IMR-90 (cell line): ENCODE measurements at regions not wholly inside any gene's neighbourhood (a gene's known extent, or its start where the extent isn't known, plus 50 kb on each side); places are given as distances from the start of the nearest gene placed in this dataset.

Experiments used
- ATAC-seq: fragments of 200-7000 bp; cut with Tn5 transposase; 2 replicates; pipeline ENCODE4 v1.9.1; 2020; ENCODE audit warnings: low read depth, mild to moderate bottlenecking, moderate library complexity
- BruUV-seq: library from RNA; stranded (reverse); fragments of 400-500 nt; replicated peaks from 2 replicates; lab custom pipeline; 2021; lab: Mats Ljungman, UMichigan
- CTCF ChIA-PET: fragments of 300-600 bp; formaldehyde crosslinking; extraction: SDS; loops from one replicate; lab custom pipeline; 2021; ENCODE audit warnings: antibody characterized with exemption; lab: Yijun Ruan, JAX
- POLR2A ChIA-PET: fragments of 300-600 bp; sonication (Branson Sonifier 250); formaldehyde crosslinking; loops from one replicate; lab custom pipeline; 2022; ENCODE audit warnings: antibody characterized with exemption; ENCODE audit not compliant: unreplicated experiment; lab: Charles Lee
- DNase-seq: peaks from one replicate; pipeline ENCODE4 v3.0.0; 2013
- H2AFZ ChIP-seq: replicated peaks from 2 replicates; pipeline ENCODE3; 2013; ENCODE audit warnings: low read length, mild to moderate bottlenecking; ENCODE audit not compliant: poor library complexity
- H2AK5ac ChIP-seq: 2 replicates; pipeline ENCODE4 v1.6.1; 2013; ENCODE audit warnings: low read depth, low read length, inconsistent platforms
- H2AK9ac ChIP-seq: replicated peaks from 2 replicates; pipeline ENCODE3; 2013; ENCODE audit warnings: mild to moderate bottlenecking, low read depth, low read length, moderate library complexity; ENCODE audit not compliant: poor library complexity
- H2BK120ac ChIP-seq: 2 replicates; pipeline ENCODE4 v1.6.1; 2013; ENCODE audit warnings: low read depth, low read length, inconsistent platforms
- H2BK15ac ChIP-seq: 3 replicates; pipeline ENCODE4 v1.6.1; 2013; ENCODE audit warnings: low read depth, low read length, inconsistent platforms
- H2BK20ac ChIP-seq: 2 replicates; pipeline ENCODE4 v1.6.1; 2013; ENCODE audit warnings: low read depth, mild to moderate bottlenecking, inconsistent platforms, low read length, moderate library complexity
- H2BK5ac ChIP-seq: 2 replicates; pipeline ENCODE4 v1.6.1; 2013; ENCODE audit warnings: mild to moderate bottlenecking, low read depth, low read length, inconsistent platforms; ENCODE audit not compliant: poor library complexity, severe bottlenecking
- H3K14ac ChIP-seq: replicated peaks from 2 replicates; pipeline ENCODE4 v1.6.1; 2013; ENCODE audit warnings: low read depth, low read length, inconsistent platforms
- H3K18ac ChIP-seq: 2 replicates; pipeline ENCODE4 v1.6.1; 2013; ENCODE audit warnings: low read depth, low read length, control low read depth
- H3K23ac ChIP-seq: 2 replicates; pipeline ENCODE4 v1.6.1; 2013; ENCODE audit warnings: low read depth, low read length, inconsistent platforms
- H3K27ac ChIP-seq: 2 replicates; pipeline ENCODE4 v1.5.1; 2013; ENCODE audit warnings: mild to moderate bottlenecking, control low read depth, low read length; ENCODE audit not compliant: insufficient read depth
- H3K27me3 ChIP-seq: 2 replicates; pipeline ENCODE4 v1.6.1; 2013; ENCODE audit warnings: low read length; ENCODE audit not compliant: control insufficient read depth, insufficient read depth
- H3K36me3 ChIP-seq: 2 replicates; pipeline ENCODE4 v1.6.1; 2013; ENCODE audit warnings: low read length, mixed read lengths; ENCODE audit not compliant: control insufficient read depth, insufficient read depth
- H3K4ac ChIP-seq: 2 replicates; pipeline ENCODE4 v1.6.1; 2013; ENCODE audit warnings: low read depth, low read length, inconsistent platforms
- H3K4me1 ChIP-seq: 2 replicates; pipeline ENCODE4 v1.6.1; 2013; ENCODE audit warnings: low read length, mixed read lengths; ENCODE audit not compliant: control insufficient read depth, insufficient read depth
- H3K4me2 ChIP-seq: 2 replicates; pipeline ENCODE4 v1.6.1; 2013; ENCODE audit warnings: low read depth, mild to moderate bottlenecking, control low read depth, low read length, moderate library complexity
- H3K4me3 ChIP-seq: 2 replicates; pipeline ENCODE4 v1.5.1; 2013; ENCODE audit warnings: low read depth, mild to moderate bottlenecking, control low read depth, low read length, moderate library complexity; ENCODE audit not compliant: insufficient read depth
- H3K56ac ChIP-seq: 2 replicates; pipeline ENCODE4 v1.6.1; 2013; ENCODE audit warnings: low read length, inconsistent platforms; ENCODE audit not compliant: insufficient read depth; ENCODE audit errors: extremely low read depth
- H3K79me1 ChIP-seq, 2 experiments: 2 replicates each; pipeline ENCODE4 v1.6.1; 2013; ENCODE audit warnings: low read length in 2 of 2, inconsistent platforms in 1 of 2, low read depth in 1 of 2
- H3K9ac ChIP-seq: 2 replicates; pipeline ENCODE4 v1.6.1; 2013; ENCODE audit warnings: low read depth, low read length, control low read depth
- H3K9me1 ChIP-seq: 2 replicates; pipeline ENCODE4 v1.6.1; 2013; ENCODE audit warnings: low read length, inconsistent platforms; ENCODE audit not compliant: insufficient read depth
- H3K9me3 ChIP-seq: 2 replicates; pipeline ENCODE4 v1.6.1; 2013; ENCODE audit warnings: low read length; ENCODE audit not compliant: control insufficient read depth, insufficient read depth
- H4K20me1 ChIP-seq: 2 replicates; pipeline ENCODE4 v1.6.1; 2013; ENCODE audit warnings: low read length, inconsistent platforms; ENCODE audit not compliant: insufficient read depth
- H4K5ac ChIP-seq: 2 replicates; pipeline ENCODE4 v1.6.1; 2013; ENCODE audit warnings: mild to moderate bottlenecking, low read depth, low read length, control low read depth
- H4K8ac ChIP-seq, 2 experiments: 2 replicates each; pipeline ENCODE4 v1.6.1; 2013; ENCODE audit warnings: low read depth in 2 of 2, low read length in 2 of 2, control low read depth in 1 of 2, inconsistent platforms in 1 of 2
- H4K91ac ChIP-seq: 2 replicates; pipeline ENCODE4 v1.6.1; 2013; ENCODE audit warnings: low read depth, low read length, inconsistent platforms; ENCODE audit not compliant: insufficient read depth
- BHLHE40 ChIP-seq: fragments of 150-350 bp; IDR thresholded peaks from 2 replicates; pipeline ENCODE4 v1.6.1; 2016; ENCODE audit warnings: mild to moderate bottlenecking, low read depth, low read length
- CEBPB ChIP-seq: IDR thresholded peaks from 2 replicates; pipeline ENCODE4 v1.6.1; 2012; ENCODE audit warnings: low read depth, low read length, improper control_type of control experiment
- CHD1 ChIP-seq: IDR thresholded peaks from 2 replicates; pipeline ENCODE4 v1.6.1; 2012; ENCODE audit warnings: low read depth, low read length, improper control_type of control experiment
- FOS ChIP-seq: fragments of 150-350 bp; IDR thresholded peaks from 2 replicates; pipeline ENCODE4 v1.6.1; 2016; ENCODE audit warnings: low read depth, low read length
- MAFK ChIP-seq: IDR thresholded peaks from 2 replicates; pipeline ENCODE4 v1.6.1; 2012; ENCODE audit warnings: low read depth, low read length, improper control_type of control experiment
- MAZ ChIP-seq: IDR thresholded peaks from 2 replicates; pipeline ENCODE4 v1.6.1; 2012; ENCODE audit warnings: low read depth, mild to moderate bottlenecking, low read length, improper control_type of control experiment, moderate library complexity, borderline replicate concordance
- MXI1 ChIP-seq: IDR thresholded peaks from 2 replicates; pipeline ENCODE4 v1.6.1; 2012; ENCODE audit warnings: low read depth, mild to moderate bottlenecking, low read length, moderate library complexity, borderline replicate concordance
- NFE2L2 ChIP-seq: fragments of 150-350 bp; IDR thresholded peaks from 2 replicates; pipeline ENCODE4 v1.6.1; 2016; ENCODE audit warnings: low read depth, mild to moderate bottlenecking, low read length
- POLR2A ChIP-seq: IDR thresholded peaks from 2 replicates; pipeline ENCODE4 v1.6.1; 2012; ENCODE audit warnings: mild to moderate bottlenecking, low read depth, low read length
- RCOR1 ChIP-seq: IDR thresholded peaks from 2 replicates; pipeline ENCODE4 v1.6.1; 2012; ENCODE audit warnings: mild to moderate bottlenecking, low read length, improper control_type of control experiment; ENCODE audit not compliant: insufficient replicate concordance
- RFX5 ChIP-seq: IDR thresholded peaks from 2 replicates; pipeline ENCODE4 v1.8.0; 2012; ENCODE audit warnings: low read depth, mild to moderate bottlenecking, low read length, moderate library complexity
- SMC3 ChIP-seq: fragments of 150-350 bp; IDR thresholded peaks from 2 replicates; pipeline ENCODE4 v1.6.1; 2016; ENCODE audit warnings: low read depth, mild to moderate bottlenecking, antibody characterized with exemption, low read length, moderate library complexity
- USF2 ChIP-seq: fragments of 150-350 bp; IDR thresholded peaks from 2 replicates; pipeline ENCODE4 v1.6.1; 2017; ENCODE audit warnings: mild to moderate bottlenecking, antibody characterized with exemption, low read length, low read depth
- dilution Hi-C: fragments of 300-500 bp; cut with HindIII; formaldehyde crosslinking; loops from one replicate; pipeline ENCODE4 v1.14.3; 2018; ENCODE audit warnings: low sequenced_read_pairs; ENCODE audit not compliant: unreplicated experiment
- in situ Hi-C: fragments of 300-500 bp; cut with MboI; formaldehyde crosslinking; loops from 3 replicates; pipeline ENCODE4 v1.14.3; 2019; ENCODE audit warnings: low sequenced_read_pairs, inconsistent platforms, mixed read lengths
- intact Hi-C: fragments of 100-400 bp; cut with micrococcal nuclease; formaldehyde crosslinking; loops from 2 replicates; pipeline ENCODE4 v1.10.0; 2022
- TF ChIP-seq, protein P1 (sequence below): fragments of 150-350 bp; IDR thresholded peaks from 2 replicates; pipeline ENCODE4 v1.6.1; 2016; ENCODE audit warnings: low read depth, mild to moderate bottlenecking, low read length, moderate library complexity, borderline replicate concordance
- TF ChIP-seq, protein P2 (sequence below): conservative IDR thresholded peaks from 2 replicates; pipeline ENCODE4 v1.5.1; 2012; ENCODE audit warnings: mild to moderate bottlenecking, low read depth, low read length, improper control_type of control experiment

GRCh38 chr1:90393025-90393424 lies 324.1 kb downstream of the BARHL2 start:
- no peak overlapping the region for H2BK5ac ChIP-seq
- H3K23ac ChIP-seq, result no peak overlapping the region
- no peaks in the 10 kb centered on the region for H3K9me3 ChIP-seq
- POLR2A ChIA-PET, result no interaction called here
- CTCF ChIA-PET, result interaction anchor here (0.9 kb wide), 1 partner anchor 13 kb away, joined by 3 read pairs; no protein-coding TSS in a partner anchor
- H3K36me3 ChIP-seq, result no peaks in the 10 kb centered on the region
- no peaks in the 10 kb centered on the region for H4K20me1 ChIP-seq
- H3K4me1 ChIP-seq, result no peaks in the 10 kb centered on the region
- H4K8ac ChIP-seq, result no peak overlapping the region
- no peak overlapping the region for H4K91ac ChIP-seq
- no peaks in the 10 kb centered on the region for H3K79me1 ChIP-seq
- H4K5ac ChIP-seq, result no peak overlapping the region
- no peak overlapping the region for H3K27ac ChIP-seq
- H3K4me3 ChIP-seq, result no peak overlapping the region
- H2BK20ac ChIP-seq, result no peak overlapping the region
- H3K14ac ChIP-seq, result no peak overlapping the region
- no peak overlapping the region for H3K56ac ChIP-seq
- H2BK120ac ChIP-seq, result no peak overlapping the region
- H3K9ac ChIP-seq, result no peak overlapping the region
- no peak overlapping the region for H2AFZ ChIP-seq
- no peaks in the 10 kb centered on the region for H3K27me3 ChIP-seq
- H3K4me2 ChIP-seq, result no peak overlapping the region
- no peaks in the 10 kb centered on the region for H3K9me1 ChIP-seq
- intact Hi-C loops (no loop called here), in situ Hi-C loops (no loop called here), dilution Hi-C loops (no loop called here)
- no peak overlapping the region for H3K4ac ChIP-seq
- DNase-seq (peak; percentile 5), ATAC-seq (no peak)
- H3K18ac ChIP-seq, result no peak overlapping the region
- no peak overlapping the region for H2BK15ac ChIP-seq
- TF ChIP-seq RFX5, result no peak
- TF ChIP-seq CEBPB, result no peak
- TF ChIP-seq RCOR1, result no peak
- no peak for TF ChIP-seq CHD1
- no peak for TF ChIP-seq USF2
- no peak for TF ChIP-seq MXI1
- TF ChIP-seq SMC3, result no peak
- no peak for TF ChIP-seq POLR2A
- no peak for TF ChIP-seq NFE2L2
- TF ChIP-seq MAFK, result no peak
- TF ChIP-seq, protein P1, sequence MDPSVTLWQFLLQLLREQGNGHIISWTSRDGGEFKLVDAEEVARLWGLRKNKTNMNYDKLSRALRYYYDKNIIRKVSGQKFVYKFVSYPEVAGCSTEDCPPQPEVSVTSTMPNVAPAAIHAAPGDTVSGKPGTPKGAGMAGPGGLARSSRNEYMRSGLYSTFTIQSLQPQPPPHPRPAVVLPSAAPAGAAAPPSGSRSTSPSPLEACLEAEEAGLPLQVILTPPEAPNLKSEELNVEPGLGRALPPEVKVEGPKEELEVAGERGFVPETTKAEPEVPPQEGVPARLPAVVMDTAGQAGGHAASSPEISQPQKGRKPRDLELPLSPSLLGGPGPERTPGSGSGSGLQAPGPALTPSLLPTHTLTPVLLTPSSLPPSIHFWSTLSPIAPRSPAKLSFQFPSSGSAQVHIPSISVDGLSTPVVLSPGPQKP, result no peak
- no peak for TF ChIP-seq FOS
- TF ChIP-seq, protein P2, sequence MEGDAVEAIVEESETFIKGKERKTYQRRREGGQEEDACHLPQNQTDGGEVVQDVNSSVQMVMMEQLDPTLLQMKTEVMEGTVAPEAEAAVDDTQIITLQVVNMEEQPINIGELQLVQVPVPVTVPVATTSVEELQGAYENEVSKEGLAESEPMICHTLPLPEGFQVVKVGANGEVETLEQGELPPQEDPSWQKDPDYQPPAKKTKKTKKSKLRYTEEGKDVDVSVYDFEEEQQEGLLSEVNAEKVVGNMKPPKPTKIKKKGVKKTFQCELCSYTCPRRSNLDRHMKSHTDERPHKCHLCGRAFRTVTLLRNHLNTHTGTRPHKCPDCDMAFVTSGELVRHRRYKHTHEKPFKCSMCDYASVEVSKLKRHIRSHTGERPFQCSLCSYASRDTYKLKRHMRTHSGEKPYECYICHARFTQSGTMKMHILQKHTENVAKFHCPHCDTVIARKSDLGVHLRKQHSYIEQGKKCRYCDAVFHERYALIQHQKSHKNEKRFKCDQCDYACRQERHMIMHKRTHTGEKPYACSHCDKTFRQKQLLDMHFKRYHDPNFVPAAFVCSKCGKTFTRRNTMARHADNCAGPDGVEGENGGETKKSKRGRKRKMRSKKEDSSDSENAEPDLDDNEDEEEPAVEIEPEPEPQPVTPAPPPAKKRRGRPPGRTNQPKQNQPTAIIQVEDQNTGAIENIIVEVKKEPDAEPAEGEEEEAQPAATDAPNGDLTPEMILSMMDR, result no peak
- no peak for TF ChIP-seq BHLHE40
- TF ChIP-seq MAZ, result no peak
- BruUV-seq, result no TSS peak
- H2AK9ac ChIP-seq, result no peak overlapping the region
- no peak overlapping the region for H2AK5ac ChIP-seq
